GM23338 (cell line): ENCODE measurements at regions not wholly inside any gene's neighbourhood (a gene's known extent, or its start where the extent isn't known, plus 50 kb on each side); places are given as distances from the start of the nearest gene placed in this dataset.

ENCODE experiments used
- ATAC-seq: fragments of 200-7000 bp; cut with Tn5 transposase; 3 replicates; pipeline ENCODE4 v1.9.1; 2020
- DNase-seq: peaks from one replicate; pipeline ENCODE4 v3.0.0-alpha.2; 2015; ENCODE audit warnings: low spot score
- H2AFZ ChIP-seq: fragments of 200-600 bp; sonication (generic); 2 replicates; pipeline ENCODE4 v1.8.0; 2016; ENCODE audit warnings: antibody characterized with exemption, mild to moderate bottlenecking, moderate library complexity
- H3F3A ChIP-seq: fragments of 200-600 bp; sonication (generic); replicated peaks from 2 replicates; pipeline ENCODE4 v1.8.0; 2017; ENCODE audit warnings: antibody characterized with exemption, mixed run types, low read depth
- H3K27ac ChIP-seq: fragments of 200-600 bp; sonication (generic); 2 replicates; pipeline ENCODE4 v1.6.1; 2016; ENCODE audit warnings: low read depth
- H3K27me3 ChIP-seq: fragments of 200-600 bp; sonication (generic); 2 replicates; pipeline ENCODE4 v1.8.0; 2016; ENCODE audit warnings: mild to moderate bottlenecking, mixed run types, moderate library complexity; ENCODE audit not compliant: insufficient read depth
- H3K36me3 ChIP-seq: fragments of 200-600 bp; sonication (generic); 2 replicates; pipeline ENCODE4 v1.8.0; 2016; ENCODE audit warnings: mild to moderate bottlenecking; ENCODE audit not compliant: insufficient read depth
- H3K4me1 ChIP-seq: fragments of 200-600 bp; sonication (generic); 2 replicates; pipeline ENCODE4 v1.8.0; 2016; ENCODE audit warnings: mild to moderate bottlenecking, moderate library complexity; ENCODE audit not compliant: insufficient read depth
- H3K4me2 ChIP-seq: fragments of 200-600 bp; sonication (generic); 2 replicates; pipeline ENCODE4 v1.7.1; 2017; ENCODE audit warnings: mixed run types
- H3K4me3 ChIP-seq: fragments of 200-600 bp; sonication (generic); 2 replicates; pipeline ENCODE4 v1.6.1; 2016; ENCODE audit warnings: mixed run types
- H3K79me2 ChIP-seq: fragments of 200-600 bp; sonication (generic); replicated peaks from 2 replicates; pipeline ENCODE4 v1.8.0; 2017; ENCODE audit warnings: mild to moderate bottlenecking; ENCODE audit not compliant: insufficient read depth
- H3K9me2 ChIP-seq: fragments of 200-600 bp; sonication (generic); 2 replicates; pipeline ENCODE4 v1.8.0; 2017; ENCODE audit not compliant: insufficient read depth
- H4K20me1 ChIP-seq: fragments of 200-600 bp; sonication (generic); replicated peaks from 2 replicates; pipeline ENCODE4 v1.8.0; 2017; ENCODE audit warnings: mild to moderate bottlenecking; ENCODE audit not compliant: insufficient read depth
- H3K27ac Mint-ChIP-seq: 2 replicates; pipeline ENCODE4 v1.8.0; 2020; ENCODE audit warnings: inconsistent platforms, mild to moderate bottlenecking, moderate library complexity, mixed read lengths
- H3K27me3 Mint-ChIP-seq: 3 replicates; pipeline ENCODE4 v1.8.0; 2022; ENCODE audit warnings: low read depth, mild to moderate bottlenecking, moderate library complexity, mixed read lengths, inconsistent platforms; ENCODE audit not compliant: insufficient read depth, poor library complexity
- H3K36me3 Mint-ChIP-seq: 3 replicates; pipeline ENCODE4 v1.8.0; 2021; ENCODE audit warnings: low read depth, mild to moderate bottlenecking, inconsistent platforms, moderate library complexity, mixed read lengths
- H3K4me1 Mint-ChIP-seq: 3 replicates; pipeline ENCODE4 v1.8.0; 2020; ENCODE audit warnings: mild to moderate bottlenecking, inconsistent platforms, mixed read lengths
- H3K4me3 Mint-ChIP-seq: 3 replicates; pipeline ENCODE4 v1.8.0; 2021; ENCODE audit warnings: moderate library complexity, mild to moderate bottlenecking, inconsistent platforms, mixed read lengths
- H3K9me3 Mint-ChIP-seq: 3 replicates; pipeline ENCODE4 v1.8.0; 2020; ENCODE audit warnings: moderate library complexity, mild to moderate bottlenecking, inconsistent platforms, mixed read lengths
- CREB1 ChIP-seq: fragments of 250-450 bp; sonication (Bioruptor Pico); IDR thresholded peaks from 2 replicates; pipeline ENCODE4 v1.5.0; 2020; ENCODE audit warnings: low read depth, mild to moderate bottlenecking, moderate library complexity
- CTCF ChIP-seq, 2 experiments: fragments of 200-600 bp in 1 of 2; sonication (generic) in 1 of 2; conservative IDR thresholded peaks; 2 replicates each; pipeline versions ENCODE4 v1.5.1 to v1.6.1; 2016 to 2017; ENCODE audit warnings: antibody characterized with exemption in 2 of 2, low read depth in 2 of 2, mild to moderate bottlenecking in 2 of 2, moderate library complexity in 1 of 2
- ETS1 ChIP-seq: IDR thresholded peaks from 2 replicates; pipeline ENCODE4 v1.6.1; 2016; ENCODE audit warnings: antibody characterized with exemption
- EZH2 ChIP-seq: fragments of 200-600 bp; sonication (generic); IDR thresholded peaks from one replicate; pipeline ENCODE4 v1.8.0; 2017; ENCODE audit warnings: antibody characterized with exemption, mild to moderate bottlenecking, low read depth; ENCODE audit not compliant: unreplicated experiment
- EZH2phosphoT487 ChIP-seq: fragments of 200-600 bp; sonication (generic); IDR thresholded peaks from one replicate; pipeline ENCODE4 v1.8.1; 2018; ENCODE audit warnings: antibody characterized with exemption; ENCODE audit not compliant: unreplicated experiment
- JUNB ChIP-seq: IDR thresholded peaks from one replicate; pipeline ENCODE4 v1.6.1; 2016; ENCODE audit warnings: antibody characterized with exemption; ENCODE audit not compliant: unreplicated experiment
- NANOG ChIP-seq: IDR thresholded peaks from 2 replicates; pipeline ENCODE4 v1.6.1; 2016; ENCODE audit warnings: antibody characterized with exemption, borderline replicate concordance
- POLR2AphosphoS5 ChIP-seq: IDR thresholded peaks from 2 replicates; pipeline ENCODE4 v1.6.1; 2016; ENCODE audit warnings: antibody characterized with exemption, low read depth
- REST ChIP-seq: IDR thresholded peaks from one replicate; pipeline ENCODE4 v1.6.1; 2018; ENCODE audit warnings: antibody characterized with exemption; ENCODE audit not compliant: unreplicated experiment
- STAT1 ChIP-seq: IDR thresholded peaks from one replicate; pipeline ENCODE4 v1.6.1; 2016; ENCODE audit warnings: antibody characterized with exemption; ENCODE audit not compliant: unreplicated experiment
- ZNF114 ChIP-seq: fragments of 250-450 bp; sonication (Bioruptor Pico); IDR thresholded peaks from 2 replicates; pipeline ENCODE4 v1.5.0; 2020; ENCODE audit warnings: mild to moderate bottlenecking, moderate library complexity
- ZNF331 ChIP-seq: fragments of 250-450 bp; sonication (Bioruptor Pico); IDR thresholded peaks from 2 replicates; pipeline ENCODE4 v1.5.0; 2020; ENCODE audit warnings: low read depth, mild to moderate bottlenecking, moderate library complexity
- ZNF462 ChIP-seq: fragments of 250-450 bp; sonication (Bioruptor Pico); IDR thresholded peaks from 2 replicates; pipeline ENCODE4 v1.5.0; 2020; ENCODE audit warnings: mild to moderate bottlenecking, moderate library complexity

GRCh38 chr1:81217058-81217457 lies 583.7 kb upstream of the ADGRL2 start:
- H3K27ac Mint-ChIP-seq: no peak overlapping the region
- peaks cover 21% of the 10 kb centered on the region for H3K4me1 Mint-ChIP-seq
- H3F3A ChIP-seq: no peaks in the 10 kb centered on the region
- H3K36me3 Mint-ChIP-seq: peaks cover 13% of the 10 kb centered on the region
- no peak overlapping the region for H2AFZ ChIP-seq
- H3K9me3 Mint-ChIP-seq: peaks cover 8% of the 10 kb centered on the region
- TF ChIP-seq POLR2AphosphoS5: no peak
- TF ChIP-seq REST: no peak
- TF ChIP-seq ZNF331 (CRISPR knock-in tag): no peak
- no peak for TF ChIP-seq STAT1
- no peak for TF ChIP-seq ZNF462 (CRISPR knock-in tag)
- no peak for TF ChIP-seq CREB1 (CRISPR knock-in tag)
- TF ChIP-seq EZH2: no peak
- TF ChIP-seq ZNF114 (CRISPR knock-in tag): no peak
- TF ChIP-seq NANOG: no peak
- TF ChIP-seq JUNB: no peak
- TF ChIP-seq ETS1: no peak
- no peak for TF ChIP-seq EZH2phosphoT487
- TF ChIP-seq CTCF (conservative IDR thresholded peaks at IDR 0.05; ENCODE audit: low read depth in 2 of 2): no peak
- H3K27me3 Mint-ChIP-seq: no peaks in the 10 kb centered on the region
- no peak overlapping the region for H3K4me3 Mint-ChIP-seq
- no peak overlapping the region for H3K4me3 ChIP-seq
- no peaks in the 10 kb centered on the region for H4K20me1 ChIP-seq
- 0 out of 2 replicates have a peak overlapping the region, but pooled peaks have one; percentile 7 for H3K27ac ChIP-seq
- no peaks in the 10 kb centered on the region for H3K9me2 ChIP-seq
- no peaks in the 10 kb centered on the region for H3K79me2 ChIP-seq
- no peak for DNase-seq
- H3K4me1 ChIP-seq: peaks cover 44% of the 10 kb centered on the region
- H3K4me2 ChIP-seq: peak overlapping the region; percentile 16; the same call in 1 of the 2 replicates
- no peaks in the 10 kb centered on the region for H3K27me3 ChIP-seq
- no peak for ATAC-seq
- no peaks in the 10 kb centered on the region for H3K36me3 ChIP-seq
